T-helper 2 cell treated with Interferon-gamma antibody and Interleukin-4, amounts not matched to agents 100 ng/mL and 5 ng/mL, for 36 hours (primary cell): ENCODE measurements at regions not wholly inside any gene's neighbourhood (a gene's known extent, or its start where the extent isn't known, plus 50 kb on each side); places are given as distances from the start of the nearest gene placed in this dataset.
"Not testable (repeated sequence)": the region's sequence is repeated elsewhere in the genome, so short reads cannot be mapped to it uniquely, and the experiment has no call there.

Source experiments
- intact Hi-C: fragments of 100-400 bp; cut with micrococcal nuclease; formaldehyde crosslinking; loops from one replicate; pipeline ENCODE4 v1.15.1; 2023

DNA sequence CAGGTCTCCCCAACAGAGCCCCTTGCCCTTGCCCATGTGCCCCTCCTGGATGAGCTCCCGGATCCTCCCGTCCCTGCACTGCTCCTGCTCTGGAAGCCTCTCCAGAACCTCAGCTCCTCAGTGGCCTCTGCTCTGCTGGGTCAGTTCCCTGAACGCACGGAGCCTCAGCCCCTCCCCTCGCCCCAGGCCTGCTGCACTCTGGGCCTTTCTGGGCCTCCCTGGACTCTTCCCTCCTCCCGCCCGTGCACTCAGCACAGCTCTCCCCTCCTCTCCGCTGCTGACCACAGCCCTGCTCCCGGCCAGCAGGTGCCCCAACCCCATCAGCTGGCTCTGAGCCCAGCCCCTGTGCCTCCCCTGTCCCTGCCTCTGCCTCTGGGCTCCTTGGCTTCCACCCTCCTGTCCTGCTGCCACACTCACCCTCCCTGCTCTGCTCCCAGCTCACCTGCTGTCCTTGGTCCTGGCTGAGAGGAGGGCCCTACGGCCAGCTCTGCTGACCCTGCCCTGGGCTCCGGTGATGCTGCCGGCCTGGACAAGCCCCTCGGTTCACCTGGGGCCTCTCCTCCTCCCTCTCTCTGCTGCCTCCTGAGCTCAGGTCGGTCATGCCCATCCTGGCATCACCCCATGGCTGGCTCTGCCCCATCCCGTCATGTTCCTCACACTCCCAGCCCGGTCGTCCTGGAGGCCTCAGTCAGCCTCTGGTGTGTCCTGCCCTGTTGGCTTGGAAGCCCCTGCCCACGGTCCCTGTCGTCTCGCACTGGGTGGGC lies 248.4 kb downstream of the TMEM121 start:
- intact Hi-C loops, result not testable (repeated sequence)

DNA sequence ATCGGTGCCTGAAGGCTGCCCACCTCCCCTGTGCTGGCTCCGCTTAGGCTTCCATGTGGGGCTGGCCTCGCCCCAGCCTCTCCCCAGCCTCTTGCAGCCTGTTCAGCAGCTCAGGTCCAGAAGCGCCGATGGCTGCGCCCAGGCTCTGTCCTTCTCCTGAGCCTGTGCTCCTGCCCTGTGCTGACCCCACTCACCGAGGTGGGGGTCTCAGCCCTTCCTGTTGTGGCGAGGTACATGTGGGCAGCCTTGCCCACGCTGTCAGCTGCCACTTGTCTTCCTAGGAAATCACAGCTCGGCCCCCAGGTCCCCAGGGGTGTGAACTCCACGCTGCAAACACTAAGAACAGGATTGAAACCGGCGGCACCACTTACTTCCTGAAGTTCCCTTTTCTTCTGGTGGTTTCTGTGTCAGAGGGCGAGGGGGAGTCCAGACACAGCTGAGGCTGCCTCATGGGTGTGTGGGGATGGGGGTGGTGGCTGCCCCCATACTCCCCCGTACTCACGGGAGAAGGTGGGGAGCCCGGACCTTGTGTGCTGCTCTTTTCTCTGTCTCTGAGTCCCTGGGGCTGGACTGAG lies 249.1 kb downstream of the TMEM121 start:
- intact Hi-C loops, result not testable (repeated sequence)

DNA sequence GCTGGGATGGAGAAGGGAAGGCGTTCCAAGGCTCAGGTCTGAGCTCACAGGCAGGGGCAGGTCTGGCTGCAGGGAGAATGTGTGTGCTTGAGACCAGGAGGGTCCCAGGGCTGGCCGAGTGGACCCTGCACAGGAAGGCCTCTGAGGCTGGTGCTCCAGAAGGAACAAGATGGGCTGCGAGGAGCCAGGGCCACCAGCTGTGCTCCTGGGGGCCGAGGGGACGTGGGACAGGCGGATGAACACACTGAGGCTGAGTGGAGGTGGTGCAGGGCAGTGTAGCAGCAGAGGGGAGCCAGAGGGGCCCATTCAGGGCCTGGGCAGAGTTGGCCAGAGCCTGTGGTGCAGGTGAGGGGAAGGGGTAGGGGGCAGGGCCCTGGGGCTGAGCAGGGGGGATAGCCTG lies 249.7 kb downstream of the TMEM121 start:
- intact Hi-C loops, result not testable (repeated sequence)

DNA sequence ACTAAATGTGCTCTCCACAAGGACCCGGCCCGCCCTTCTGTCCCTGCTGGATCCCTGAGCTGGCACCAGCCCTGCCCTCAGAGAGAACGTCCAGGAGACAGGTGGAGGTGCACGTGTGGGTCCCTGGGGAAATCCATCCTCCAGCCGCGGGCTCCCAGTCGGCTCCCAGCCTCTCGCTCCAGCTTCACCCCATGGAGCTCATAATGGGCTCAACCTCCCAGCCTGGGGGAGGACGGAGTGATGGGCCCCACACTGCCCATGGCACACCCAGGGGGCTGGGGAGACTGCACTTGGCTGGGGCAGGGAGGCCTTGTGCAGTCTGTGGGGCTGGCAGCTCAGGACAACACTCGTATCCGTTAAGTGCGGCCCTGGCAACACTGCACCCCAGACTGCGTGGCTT lies 250.5 kb downstream of the TMEM121 start:
- intact Hi-C loops, result no loop called here

DNA sequence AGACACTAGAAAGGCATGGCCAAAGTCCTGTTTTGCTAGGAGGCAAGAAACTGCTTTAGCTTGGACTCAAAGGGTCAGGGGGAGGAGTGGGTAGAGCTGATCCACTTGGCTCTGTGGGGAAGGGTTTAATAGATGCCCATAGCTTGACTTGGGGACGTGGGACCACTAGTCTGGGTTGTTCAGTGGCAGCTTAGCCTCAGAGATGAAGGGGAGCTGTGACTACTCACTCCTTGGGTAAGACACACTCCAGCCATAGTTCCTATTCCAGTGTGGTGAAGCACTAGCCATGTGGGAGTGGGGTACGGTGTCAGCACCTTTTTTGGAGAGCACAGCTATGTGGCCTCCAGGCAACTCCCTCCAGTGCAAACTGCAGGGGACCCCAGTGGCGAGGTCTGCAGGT lies 257.3 kb downstream of the TMEM121 start:
- intact Hi-C loops, result no loop called here

DNA sequence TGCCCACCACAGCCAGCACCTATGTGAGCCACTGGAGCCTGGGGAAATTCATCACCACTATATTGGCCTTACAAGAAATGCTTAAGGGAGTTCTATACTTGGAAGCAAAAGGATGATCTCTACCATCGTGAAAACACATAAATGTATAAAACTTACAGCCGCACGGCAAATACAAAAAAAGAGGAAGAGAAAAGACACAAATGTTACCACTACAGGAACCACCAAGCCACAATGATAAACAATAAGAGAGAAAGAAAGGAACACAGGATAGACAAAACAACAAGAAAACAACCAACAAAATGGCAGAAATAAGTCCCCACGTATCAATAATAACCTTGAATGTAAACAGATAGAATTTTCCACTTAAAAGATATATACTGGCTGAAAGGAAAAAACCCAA lies 267.5 kb downstream of the TMEM121 start:
- intact Hi-C loops, result no loop called here

DNA sequence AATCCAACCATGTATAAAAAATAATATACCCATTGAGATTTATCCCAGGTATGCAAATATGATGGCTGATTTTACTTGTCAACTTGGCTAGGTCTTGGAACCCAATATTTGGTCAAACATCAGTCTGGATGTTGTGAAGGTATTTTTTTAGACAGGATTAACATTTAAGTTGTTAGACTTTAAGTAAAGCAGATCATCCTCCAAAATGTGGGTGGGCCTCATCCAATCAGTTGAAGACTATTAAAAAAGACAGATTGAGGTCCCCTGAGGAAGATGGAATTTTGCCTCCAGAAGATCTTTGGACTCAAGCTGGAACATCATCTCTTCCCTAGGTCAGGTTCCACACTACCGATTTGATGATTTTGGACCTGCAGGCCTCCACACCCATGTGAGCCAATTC lies 271.2 kb downstream of the TMEM121 start:
- intact Hi-C loops, result no loop called here

DNA sequence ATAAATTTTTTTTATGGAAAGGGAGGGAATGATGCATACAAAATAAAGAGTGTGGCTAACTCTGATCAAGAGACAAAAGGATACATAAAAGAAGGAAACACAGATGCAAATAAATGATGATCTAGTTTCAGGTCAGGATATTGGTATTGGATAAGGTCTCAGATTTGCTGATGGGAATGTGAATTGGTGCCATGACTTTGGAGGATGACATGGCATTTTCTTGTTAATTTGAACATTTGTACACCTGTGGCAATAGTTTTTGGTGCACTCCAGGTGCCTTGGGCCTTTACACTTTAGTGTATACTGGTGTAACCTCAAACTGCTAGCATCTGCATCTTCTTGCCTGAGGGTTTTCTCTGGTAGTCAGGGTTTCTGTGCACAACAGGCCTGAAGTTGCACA lies 279.3 kb downstream of the TMEM121 start:
- intact Hi-C loops, result no loop called here

DNA sequence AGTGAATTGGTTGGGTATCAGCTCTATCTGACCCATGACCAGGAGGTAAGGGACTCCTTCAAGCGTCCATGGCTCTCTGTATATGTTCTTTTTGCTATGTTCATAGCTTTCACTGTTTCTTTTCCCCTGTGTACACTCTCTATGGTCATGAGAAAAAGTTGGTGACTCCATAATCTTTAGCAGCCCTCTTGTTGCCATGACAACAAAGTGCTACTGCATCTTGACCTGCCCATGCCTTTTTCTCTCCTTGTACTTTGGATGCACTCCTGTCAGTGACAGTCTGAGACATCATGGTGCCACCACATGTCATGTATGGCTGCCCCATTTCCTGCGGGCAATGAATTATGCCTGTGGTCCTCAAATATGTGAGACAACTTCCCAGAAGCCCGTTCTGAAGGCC lies 280.2 kb downstream of the TMEM121 start:
- intact Hi-C loops, result no loop called here

DNA sequence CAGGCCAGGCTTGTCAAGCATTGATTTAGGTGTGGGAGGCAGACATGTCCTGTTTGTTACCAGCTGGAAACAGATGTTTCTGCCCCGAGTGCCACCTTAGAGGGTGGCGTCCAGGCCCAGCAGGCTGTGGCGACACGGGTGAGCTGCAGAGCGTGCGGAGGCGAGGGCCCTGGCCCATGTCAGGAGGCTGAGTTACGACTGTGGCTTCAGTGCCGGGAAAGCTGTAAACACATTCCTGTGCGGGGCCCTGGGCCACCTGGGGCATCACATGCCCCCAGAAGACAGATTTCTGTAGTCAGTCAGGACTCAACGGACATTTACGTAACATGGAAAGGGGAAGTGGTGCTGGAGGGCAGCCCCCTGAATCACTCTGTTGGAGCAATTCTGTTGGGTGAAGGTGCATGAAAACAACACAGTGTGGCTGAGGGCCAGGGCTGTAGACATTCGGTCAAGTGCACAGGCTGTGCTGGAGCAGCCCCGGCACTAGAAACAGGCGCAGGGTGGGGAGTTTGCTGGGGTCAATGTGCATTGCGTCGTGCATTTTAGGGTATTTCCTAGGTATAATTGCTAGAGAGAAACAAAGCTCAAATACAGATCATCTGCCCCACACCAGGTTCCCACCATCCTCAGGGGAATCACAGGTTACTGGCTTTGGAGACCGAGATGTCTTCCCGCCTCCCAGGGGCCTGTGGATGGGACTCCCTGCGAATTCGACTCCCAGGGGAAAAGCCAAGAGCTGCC lies 291.8 kb downstream of the TMEM121 start:
- intact Hi-C loops, result no loop called here

DNA sequence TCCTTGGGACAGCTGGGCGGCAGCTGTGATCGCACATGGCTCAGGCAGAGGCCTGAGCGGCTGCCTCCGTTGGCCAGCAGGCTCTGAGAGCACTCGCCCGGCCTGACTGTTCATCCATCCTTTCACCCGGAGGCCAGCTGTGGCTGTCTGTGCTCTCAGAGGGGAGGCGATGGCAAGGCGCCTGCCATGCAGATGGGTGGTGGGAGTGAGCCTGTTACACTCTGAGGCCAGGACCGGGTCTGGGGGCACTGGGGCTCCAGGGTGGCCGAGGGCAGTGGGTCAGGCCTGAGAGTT lies 292.3 kb downstream of the TMEM121 start:
- intact Hi-C loops, result no loop called here

DNA sequence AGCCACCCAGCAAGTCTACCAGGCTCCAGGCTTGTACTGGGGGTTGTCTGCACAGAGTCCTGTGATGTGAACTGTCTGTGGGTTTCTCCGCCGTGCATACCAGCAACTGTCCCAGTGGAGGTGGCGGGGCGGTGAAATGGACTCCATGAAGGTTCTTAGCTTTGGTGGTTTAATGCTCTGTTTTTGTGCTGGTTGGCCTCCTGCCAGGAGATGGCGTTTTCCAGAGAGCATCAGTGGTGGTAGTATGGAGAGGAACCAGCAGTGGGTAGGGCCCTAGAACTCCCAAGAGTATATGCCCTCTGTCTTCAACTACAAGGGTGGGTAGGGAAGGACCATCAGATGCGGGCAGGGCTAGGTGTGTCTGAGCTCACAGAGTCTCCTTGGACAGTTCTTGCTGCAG lies 303.8 kb downstream of the TMEM121 start:
- intact Hi-C loops, result loop anchor here (10.0 kb wide), 1 partner anchor 105 kb away; no protein-coding TSS in a partner anchor

DNA sequence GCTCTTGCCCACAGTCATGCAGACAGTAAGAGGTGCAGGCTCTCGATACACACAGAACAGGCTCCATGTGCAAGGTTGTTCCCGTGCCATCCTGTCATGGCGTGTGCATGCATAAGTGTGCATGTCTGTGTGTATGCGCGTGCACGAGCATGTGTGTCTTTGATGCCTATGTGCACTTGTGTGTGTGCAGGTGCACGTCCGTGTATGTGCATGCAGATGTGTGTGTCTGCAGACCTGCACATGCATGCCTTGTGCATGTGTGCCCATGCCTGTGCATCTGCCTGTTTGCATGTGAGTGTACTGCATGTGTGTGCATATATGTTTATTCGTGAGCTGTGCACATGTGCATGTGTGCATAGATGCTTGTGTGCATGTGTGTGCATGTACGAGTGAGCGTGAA lies 309.8 kb downstream of the TMEM121 start:
- intact Hi-C loops, result loop anchor here (10.0 kb wide), 1 partner anchor 99 kb away; no protein-coding TSS in a partner anchor

DNA sequence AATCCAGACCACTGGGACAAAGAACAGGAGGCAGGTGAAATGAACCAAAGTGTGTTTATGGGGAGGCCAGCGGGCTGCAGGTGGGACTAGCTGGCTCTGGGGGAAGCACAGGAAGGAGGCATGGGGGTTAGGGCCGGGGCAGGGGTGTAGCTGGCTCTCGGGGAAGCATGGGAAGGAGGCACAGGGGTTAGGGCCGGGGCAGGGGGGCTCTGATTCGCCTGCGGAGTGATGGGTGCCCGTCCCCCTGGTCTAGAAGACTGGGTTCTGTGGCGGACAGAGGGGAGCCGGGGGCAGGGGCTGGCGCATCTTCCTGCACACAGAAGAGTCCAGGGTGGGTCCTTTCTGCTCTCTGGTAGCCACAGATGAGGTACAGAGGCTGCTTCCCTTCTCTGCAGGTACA lies 310.3 kb downstream of the TMEM121 start:
- intact Hi-C loops, result loop anchor here (10.0 kb wide), 1 partner anchor 98 kb away; no protein-coding TSS in a partner anchor

DNA sequence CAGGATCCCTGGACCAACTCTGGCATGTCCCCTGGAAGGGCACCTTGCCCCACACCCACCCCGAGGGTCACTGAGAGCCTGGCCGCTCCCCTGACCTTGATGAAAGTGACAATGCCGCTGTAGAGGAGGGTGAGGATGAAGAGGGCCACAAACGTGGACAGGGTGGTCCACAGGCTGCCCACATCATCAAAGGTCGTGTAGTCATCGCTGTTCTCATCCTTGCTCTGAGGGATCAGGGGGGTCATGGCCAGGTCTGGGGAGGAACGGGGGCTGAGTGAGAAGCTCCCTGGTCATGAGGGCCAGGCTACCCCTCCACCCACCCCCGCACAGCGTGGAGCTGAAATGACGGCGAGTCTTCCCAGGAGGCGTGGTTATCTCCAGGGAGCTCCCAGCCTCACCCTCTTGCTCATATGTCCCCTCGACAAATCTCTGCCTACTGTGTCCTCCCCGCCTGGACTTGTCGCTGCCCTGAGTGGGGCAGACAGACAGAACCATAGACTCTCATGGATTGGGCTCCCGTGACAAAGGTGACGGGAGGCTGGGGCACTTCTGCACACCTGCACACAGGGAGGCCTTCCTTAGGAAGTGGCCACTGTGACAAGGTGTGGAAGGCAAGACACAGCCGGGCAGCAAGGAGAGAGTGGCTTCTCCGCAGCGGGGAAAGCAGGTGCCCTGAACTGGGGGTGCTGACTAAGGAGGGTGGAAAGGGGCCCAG lies 311.1 kb downstream of the TMEM121 start:
- intact Hi-C loops, result loop anchor here (10.0 kb wide), 1 partner anchor 97 kb away; no protein-coding TSS in a partner anchor

DNA sequence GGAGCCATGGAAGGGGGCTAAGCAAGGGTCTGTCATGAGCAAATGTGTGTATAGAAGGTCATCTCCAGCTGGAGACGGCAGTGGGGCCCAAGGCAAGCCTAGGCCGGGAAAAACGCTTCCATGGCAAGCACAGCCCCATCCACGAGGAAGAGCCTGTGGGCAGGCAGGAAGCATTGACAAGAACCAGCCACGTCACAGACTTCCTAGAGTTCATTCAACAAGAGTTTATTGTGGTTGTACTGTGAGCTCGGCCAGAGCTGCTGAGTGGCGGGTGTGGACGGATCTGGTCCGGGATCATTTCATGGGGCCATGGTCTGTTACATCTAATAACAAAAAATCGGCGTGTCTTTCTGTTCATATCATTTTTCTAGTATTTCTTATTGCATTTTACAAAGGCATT lies 311.7 kb downstream of the TMEM121 start:
- intact Hi-C loops, result loop anchor here (10.0 kb wide), 1 partner anchor 97 kb away; no protein-coding TSS in a partner anchor

DNA sequence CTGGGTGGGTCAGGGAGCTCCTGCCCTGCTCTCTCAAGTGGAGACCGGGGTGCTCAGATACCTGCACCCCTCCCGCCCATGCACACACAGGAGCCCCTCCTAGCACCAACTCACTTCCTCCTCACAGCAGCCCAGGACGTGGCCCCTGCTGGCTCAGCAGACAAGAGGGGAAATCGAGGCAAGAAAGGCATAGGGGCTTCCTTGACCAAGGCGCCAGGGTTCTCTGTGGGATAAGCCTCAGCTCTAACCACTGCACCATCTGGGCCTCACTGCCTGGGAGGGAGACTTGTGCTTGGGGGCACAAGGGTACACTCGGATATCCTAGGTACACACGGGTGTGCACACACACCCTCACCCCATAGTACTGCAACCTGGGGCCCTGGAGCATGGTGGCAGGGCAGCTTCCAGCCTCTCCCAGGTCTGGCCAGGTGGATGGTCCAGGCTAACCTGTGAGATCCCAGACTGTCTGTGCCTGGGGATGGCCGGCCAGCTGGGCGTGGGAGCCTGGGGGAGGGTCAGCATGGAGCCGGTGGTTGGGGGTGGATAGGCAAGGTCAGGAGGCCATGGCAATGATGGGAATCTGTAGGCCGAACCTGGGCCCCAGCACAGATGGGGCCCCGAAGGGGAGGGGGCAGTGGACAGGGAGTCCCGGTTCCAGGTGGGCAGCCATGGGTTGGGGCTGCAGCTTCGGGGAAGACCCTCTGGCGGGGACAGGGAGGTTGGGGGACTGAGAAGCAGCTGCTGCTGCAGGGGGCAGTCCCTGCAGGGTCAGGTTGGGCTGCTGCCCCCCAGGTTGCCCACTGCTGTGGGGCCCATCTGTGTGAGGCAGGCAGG lies 312.4 kb downstream of the TMEM121 start:
- intact Hi-C loops, result loop anchor here (10.0 kb wide), 1 partner anchor 96 kb away; no protein-coding TSS in a partner anchor

DNA sequence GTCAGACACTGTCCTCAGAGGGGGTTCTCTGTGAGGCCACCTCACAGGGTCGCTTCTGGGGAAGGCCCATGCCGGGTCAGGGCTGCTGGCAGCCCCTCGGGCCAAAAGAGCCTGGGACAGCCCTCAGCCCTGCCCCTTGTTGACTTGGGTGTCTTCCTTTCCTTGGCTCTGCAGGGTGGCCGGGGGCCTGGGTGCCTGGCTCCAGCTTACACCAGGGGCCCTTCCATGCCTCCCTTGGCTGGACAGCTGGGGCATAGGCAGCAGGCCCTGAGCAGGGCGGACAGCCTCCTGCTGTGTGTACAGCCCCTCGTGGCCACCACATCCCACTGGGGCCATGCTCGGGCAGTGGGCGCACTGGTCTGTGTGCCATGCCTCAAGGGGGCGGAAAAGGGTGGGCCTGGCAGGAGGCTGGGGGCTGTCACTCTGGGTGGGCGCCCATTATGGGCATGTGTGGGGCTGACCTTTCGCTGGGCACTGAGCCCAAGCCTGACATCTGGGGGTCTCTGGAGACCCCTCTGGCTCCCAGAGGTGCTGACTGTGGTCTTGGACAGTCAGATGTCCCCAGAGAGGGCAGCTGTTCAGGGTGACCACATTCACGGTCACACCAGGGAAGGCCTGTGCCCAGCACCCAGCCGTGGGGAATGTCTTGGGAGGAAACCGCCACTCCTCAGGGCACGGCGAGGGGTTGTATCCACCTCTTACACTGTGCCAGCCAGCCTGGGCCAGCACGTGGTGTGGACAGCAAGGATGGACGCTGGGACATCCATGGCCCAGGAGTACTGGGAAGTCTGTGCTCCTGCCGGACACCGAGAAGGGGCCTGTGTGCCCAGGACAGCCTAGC lies 313.3 kb downstream of the TMEM121 start:
- intact Hi-C loops, result loop anchor here (10.0 kb wide), 1 partner anchor 95 kb away; no protein-coding TSS in a partner anchor

DNA sequence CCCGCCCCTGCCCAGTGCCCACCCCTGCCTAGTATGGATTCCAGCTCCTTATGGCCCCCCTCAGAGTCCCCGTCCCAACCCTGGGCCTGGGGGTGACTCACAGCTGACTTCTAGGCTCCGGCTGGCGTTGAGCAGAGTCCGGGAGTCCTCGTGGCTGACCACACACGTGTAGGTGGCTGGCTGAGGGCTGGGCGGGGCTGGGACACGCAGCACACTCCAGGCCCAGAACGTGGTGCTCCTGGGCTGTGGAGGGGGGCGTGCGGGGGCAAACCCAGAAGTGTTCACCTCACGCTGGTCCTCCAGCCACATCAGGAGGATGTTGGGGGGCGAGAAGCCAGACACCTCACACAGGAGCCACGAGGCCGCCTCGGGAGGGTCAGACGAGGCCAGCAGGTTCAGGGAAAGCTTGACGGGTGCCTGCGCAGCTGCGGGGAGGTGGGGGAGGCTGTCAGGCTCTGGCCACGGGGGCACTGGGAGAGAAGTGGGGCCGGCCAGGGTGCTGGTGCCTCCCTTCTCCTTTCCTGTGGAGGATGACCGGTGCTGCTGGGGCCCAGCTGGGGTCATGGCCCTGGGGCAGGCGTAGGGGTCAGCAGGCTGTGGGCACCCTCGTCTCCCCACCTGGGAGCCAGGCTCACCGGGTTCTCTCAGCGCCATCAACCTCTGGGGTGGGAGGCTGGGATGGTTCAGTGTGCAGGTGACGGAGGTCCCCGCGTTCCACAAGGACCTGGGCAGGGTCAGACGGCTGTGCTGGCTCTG lies 314.1 kb downstream of the TMEM121 start:
- intact Hi-C loops, result no loop called here
